ENCODE measurements at regions not wholly inside any gene's neighbourhood (a gene's known extent, or its start where the extent isn't known, plus 50 kb on each side); places are given as distances from the start of the nearest gene placed in this dataset.
"Not testable (repeated sequence)": the region's sequence is repeated elsewhere in the genome, so short reads cannot be mapped to it uniquely, and the experiment has no call there.

DNA sequence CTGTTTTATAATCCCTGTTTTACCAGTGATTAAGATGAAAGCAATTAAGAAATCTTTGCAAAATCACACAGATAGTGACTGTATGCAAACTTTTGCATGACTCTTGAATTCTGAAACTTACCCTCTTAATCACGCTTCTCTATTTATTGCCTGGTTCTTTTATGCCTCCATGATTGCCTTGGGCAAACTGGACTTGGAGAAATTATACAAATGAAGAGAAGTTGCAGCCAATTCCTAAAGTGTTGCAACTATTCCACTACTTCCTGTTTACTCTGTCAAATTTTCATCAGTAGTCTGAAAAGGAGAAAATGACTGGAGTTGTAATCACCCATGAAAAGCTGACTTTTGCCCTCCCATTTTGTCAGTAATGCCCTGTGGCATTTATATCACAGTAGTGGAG lies 1869.9 kb downstream of the KHDRBS2 start:
- not testable (repeated sequence) for H3K4me3 Mint-ChIP-seq; H3K4me1 ChIP-seq (ENCODE audit: control insufficient read depth, insufficient read depth, low read length, poor library complexity, severe bottlenecking); H3K27ac ChIP-seq (ENCODE audit: insufficient read depth, low read length, poor library complexity, severe bottlenecking); H3K4me3 ChIP-seq (ENCODE audit: low read depth, low read length); H3K36me3 ChIP-seq (ENCODE audit: control insufficient read depth, insufficient read depth, low read length); H3K27me3 ChIP-seq (ENCODE audit: control insufficient read depth, insufficient read depth, low read length); H3K36me3 Mint-ChIP-seq; H3K27ac Mint-ChIP-seq; ATAC-seq (ENCODE audit: low read depth in 2 of 2); H3K27me3 Mint-ChIP-seq; H3K4me1 Mint-ChIP-seq; H3K9me3 ChIP-seq (ENCODE audit: control insufficient read depth in 2 of 2, low read length in 2 of 2); DNase-seq
- peaks cover 0 to 11% (median 0%) of the 10 kb centered on the region in 7 donors for H3K9me3 Mint-ChIP-seq

DNA sequence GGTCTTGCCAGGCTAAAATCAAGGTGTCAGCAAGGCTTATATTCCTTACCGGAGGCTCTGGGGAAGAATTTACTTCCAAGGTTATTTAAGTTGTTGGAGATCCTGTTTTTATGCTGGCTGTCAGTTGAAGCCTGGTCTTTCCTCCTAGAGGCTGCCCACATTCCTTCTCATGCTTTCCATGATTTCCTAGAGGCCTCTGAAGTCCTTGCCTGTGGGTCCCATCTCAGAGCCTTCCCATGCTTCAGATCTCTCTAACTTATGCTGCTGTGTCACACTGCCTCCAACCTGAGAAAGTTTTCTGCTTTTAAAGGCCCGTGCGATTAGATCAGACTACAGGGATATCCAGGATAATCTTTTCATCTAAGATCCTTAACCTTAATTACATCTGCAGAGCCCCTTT lies 1877.3 kb downstream of the KHDRBS2 start:
- not testable (repeated sequence) for H3K27me3 ChIP-seq (ENCODE audit: control insufficient read depth, insufficient read depth, low read length); H3K9me3 ChIP-seq (ENCODE audit: control insufficient read depth in 2 of 2, low read length in 2 of 2); H3K4me3 Mint-ChIP-seq; H3K4me3 ChIP-seq (ENCODE audit: low read depth, low read length); H3K36me3 ChIP-seq (ENCODE audit: control insufficient read depth, insufficient read depth, low read length); H3K27me3 Mint-ChIP-seq; H3K4me1 ChIP-seq (ENCODE audit: control insufficient read depth, insufficient read depth, low read length, poor library complexity, severe bottlenecking); H3K27ac ChIP-seq (ENCODE audit: insufficient read depth, low read length, poor library complexity, severe bottlenecking); ATAC-seq (ENCODE audit: low read depth in 2 of 2); H3K27ac Mint-ChIP-seq; H3K9me3 Mint-ChIP-seq; DNase-seq; H3K36me3 Mint-ChIP-seq; H3K4me1 Mint-ChIP-seq

DNA sequence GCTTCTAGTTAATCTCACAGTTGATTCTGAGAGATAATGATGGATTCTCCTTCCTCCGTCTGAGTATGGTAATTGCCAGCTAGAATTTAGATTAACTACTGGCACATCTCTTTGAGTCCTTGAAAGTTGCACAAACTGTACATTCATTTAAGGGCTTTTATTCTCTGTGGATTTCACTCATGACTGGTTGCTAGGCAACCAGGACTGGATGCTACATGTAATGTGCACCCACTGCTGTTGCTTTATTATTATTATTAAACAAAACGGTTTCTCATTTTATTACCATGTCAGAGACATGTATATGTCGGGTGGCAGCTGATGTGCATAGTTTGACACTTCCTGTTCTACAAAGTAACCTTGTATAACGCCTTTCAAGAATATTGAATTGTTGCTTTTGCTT lies 1882.8 kb downstream of the KHDRBS2 start:
- not testable (repeated sequence) for H3K4me3 Mint-ChIP-seq, H3K27me3 Mint-ChIP-seq, H3K4me1 Mint-ChIP-seq

DNA sequence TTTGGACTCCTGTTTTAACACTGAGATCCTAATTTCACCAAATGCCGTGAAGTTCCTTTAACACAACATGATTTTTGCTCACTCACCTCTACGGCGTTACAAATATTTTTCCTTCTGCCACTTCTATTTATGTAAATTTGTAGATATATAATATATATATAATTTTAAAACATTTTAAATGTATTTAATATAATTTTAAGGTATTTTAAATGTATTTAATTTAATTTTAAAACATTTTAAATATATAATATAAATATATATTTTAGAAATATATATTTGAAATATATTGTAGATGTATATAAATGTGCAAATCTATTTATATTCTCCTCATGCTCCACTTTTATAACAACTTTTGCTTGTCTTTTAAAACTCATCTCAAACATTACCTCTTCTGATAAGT lies 1883.5 kb downstream of the KHDRBS2 start:
- ATAC-seq (ENCODE audit: low read depth in 2 of 2); H3K4me1 Mint-ChIP-seq: not testable (repeated sequence)

More for the DNA sequence above, 1882.8 kb downstream of the KHDRBS2 start:
- not testable (repeated sequence) for H3K27ac Mint-ChIP-seq; H3K36me3 Mint-ChIP-seq; H3K9me3 ChIP-seq (ENCODE audit: control insufficient read depth in 2 of 2, low read length in 2 of 2); DNase-seq; H3K27ac ChIP-seq (ENCODE audit: insufficient read depth, low read length, poor library complexity, severe bottlenecking); H3K4me1 ChIP-seq (ENCODE audit: control insufficient read depth, insufficient read depth, low read length, poor library complexity, severe bottlenecking); H3K36me3 ChIP-seq (ENCODE audit: control insufficient read depth, insufficient read depth, low read length); H3K9me3 Mint-ChIP-seq; H3K4me3 ChIP-seq (ENCODE audit: low read depth, low read length); ATAC-seq (ENCODE audit: low read depth in 2 of 2); H3K27me3 ChIP-seq (ENCODE audit: control insufficient read depth, insufficient read depth, low read length)

DNA sequence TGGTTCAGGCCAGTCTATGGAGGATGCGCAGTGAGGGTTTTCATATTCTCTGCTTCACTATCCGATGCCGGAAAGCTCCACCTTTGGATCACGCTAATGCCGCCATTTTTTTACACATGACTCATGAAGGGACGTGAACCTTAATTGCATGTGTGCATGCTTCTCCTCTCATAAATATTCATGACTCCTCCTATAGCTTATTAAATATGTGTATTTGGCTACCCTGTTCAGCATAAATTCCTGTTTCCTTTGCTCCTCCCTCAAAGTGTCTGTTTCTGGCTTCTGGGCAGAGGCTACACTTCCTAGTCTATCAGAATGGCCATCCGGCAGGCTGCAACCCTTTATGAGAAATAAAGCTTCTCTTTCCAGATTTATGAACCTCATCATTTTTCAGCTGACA lies 1890.8 kb downstream of the KHDRBS2 start:
- not testable (repeated sequence) for H3K4me3 ChIP-seq (ENCODE audit: low read depth, low read length); H3K27me3 Mint-ChIP-seq; DNase-seq; H3K4me1 Mint-ChIP-seq; H3K4me1 ChIP-seq (ENCODE audit: control insufficient read depth, insufficient read depth, low read length, poor library complexity, severe bottlenecking); H3K27me3 ChIP-seq (ENCODE audit: control insufficient read depth, insufficient read depth, low read length); H3K36me3 ChIP-seq (ENCODE audit: control insufficient read depth, insufficient read depth, low read length); H3K27ac Mint-ChIP-seq; H3K9me3 ChIP-seq (ENCODE audit: control insufficient read depth in 2 of 2, low read length in 2 of 2); H3K4me3 Mint-ChIP-seq; H3K36me3 Mint-ChIP-seq; ATAC-seq (ENCODE audit: low read depth in 2 of 2); H3K27ac ChIP-seq (ENCODE audit: insufficient read depth, low read length, poor library complexity, severe bottlenecking)
- peaks cover 0 to 12% (median 5%) of the 10 kb centered on the region in 7 donors for H3K9me3 Mint-ChIP-seq

More for the DNA sequence above, 1883.5 kb downstream of the KHDRBS2 start:
- H3K36me3 ChIP-seq (ENCODE audit: control insufficient read depth, insufficient read depth, low read length); H3K27ac ChIP-seq (ENCODE audit: insufficient read depth, low read length, poor library complexity, severe bottlenecking); H3K4me3 Mint-ChIP-seq; H3K27ac Mint-ChIP-seq; H3K36me3 Mint-ChIP-seq; DNase-seq; H3K9me3 Mint-ChIP-seq; H3K9me3 ChIP-seq (ENCODE audit: control insufficient read depth in 2 of 2, low read length in 2 of 2); H3K4me3 ChIP-seq (ENCODE audit: low read depth, low read length); H3K4me1 ChIP-seq (ENCODE audit: control insufficient read depth, insufficient read depth, low read length, poor library complexity, severe bottlenecking); H3K27me3 Mint-ChIP-seq; H3K27me3 ChIP-seq (ENCODE audit: control insufficient read depth, insufficient read depth, low read length): not testable (repeated sequence)

DNA sequence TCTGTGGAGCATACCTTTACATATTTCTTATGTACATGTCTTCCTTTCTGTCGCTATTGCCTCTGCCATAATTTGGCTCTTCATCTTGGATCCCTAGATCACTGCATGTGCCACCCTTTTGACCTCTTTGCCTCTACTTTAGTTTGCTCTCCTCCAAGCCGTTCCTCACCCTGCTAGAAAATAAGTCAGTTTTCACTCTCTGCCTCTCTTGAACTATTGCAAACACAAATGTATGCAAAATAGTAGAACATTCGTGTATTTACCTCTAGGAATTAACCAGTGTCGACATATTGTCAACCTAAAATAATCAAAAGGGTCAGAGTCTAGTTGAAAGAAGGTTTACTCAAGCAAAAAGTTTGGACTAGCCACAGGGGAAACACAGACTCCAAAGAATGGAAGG lies 1893.1 kb downstream of the KHDRBS2 start:
- H3K4me1 Mint-ChIP-seq; DNase-seq; H3K4me3 Mint-ChIP-seq; H3K9me3 ChIP-seq (ENCODE audit: control insufficient read depth in 2 of 2, low read length in 2 of 2); H3K27me3 ChIP-seq (ENCODE audit: control insufficient read depth, insufficient read depth, low read length); H3K36me3 Mint-ChIP-seq; H3K4me3 ChIP-seq (ENCODE audit: low read depth, low read length); H3K4me1 ChIP-seq (ENCODE audit: control insufficient read depth, insufficient read depth, low read length, poor library complexity, severe bottlenecking); H3K27ac ChIP-seq (ENCODE audit: insufficient read depth, low read length, poor library complexity, severe bottlenecking); H3K27ac Mint-ChIP-seq; H3K36me3 ChIP-seq (ENCODE audit: control insufficient read depth, insufficient read depth, low read length); H3K27me3 Mint-ChIP-seq; ATAC-seq (ENCODE audit: low read depth in 2 of 2): not testable (repeated sequence)
- peaks cover 0 to 13% (median 5%) of the 10 kb centered on the region in 7 donors for H3K9me3 Mint-ChIP-seq

DNA sequence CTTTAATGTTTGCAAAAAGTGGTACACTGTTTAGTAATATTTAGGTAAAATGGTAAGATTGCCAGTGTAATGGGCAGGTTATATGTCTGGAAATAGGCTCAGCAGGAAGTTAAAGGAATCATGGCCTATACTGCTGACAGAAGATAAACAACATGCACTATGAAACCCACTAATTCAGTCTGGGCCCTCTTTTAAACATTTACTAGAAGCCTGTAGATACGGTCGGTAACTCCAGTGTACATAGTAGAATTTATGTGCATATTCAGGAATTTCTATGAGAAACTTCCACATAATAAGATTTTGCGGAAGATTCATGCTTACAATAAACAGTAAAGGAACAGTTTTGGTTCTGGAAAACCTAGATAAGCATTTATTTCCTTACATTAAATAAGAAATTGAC lies 1896.9 kb downstream of the KHDRBS2 start:
- DNase-seq; ATAC-seq (ENCODE audit: low read depth in 2 of 2); H3K36me3 Mint-ChIP-seq; H3K27me3 ChIP-seq (ENCODE audit: control insufficient read depth, insufficient read depth, low read length); H3K4me3 Mint-ChIP-seq; H3K9me3 ChIP-seq (ENCODE audit: control insufficient read depth in 2 of 2, low read length in 2 of 2); H3K4me3 ChIP-seq (ENCODE audit: low read depth, low read length); H3K27me3 Mint-ChIP-seq; H3K4me1 ChIP-seq (ENCODE audit: control insufficient read depth, insufficient read depth, low read length, poor library complexity, severe bottlenecking); H3K27ac Mint-ChIP-seq; H3K27ac ChIP-seq (ENCODE audit: insufficient read depth, low read length, poor library complexity, severe bottlenecking); H3K4me1 Mint-ChIP-seq; H3K36me3 ChIP-seq (ENCODE audit: control insufficient read depth, insufficient read depth, low read length): not testable (repeated sequence)
- H3K9me3 Mint-ChIP-seq = peaks cover 0 to 12% (median 5%) of the 10 kb centered on the region in 7 donors

DNA sequence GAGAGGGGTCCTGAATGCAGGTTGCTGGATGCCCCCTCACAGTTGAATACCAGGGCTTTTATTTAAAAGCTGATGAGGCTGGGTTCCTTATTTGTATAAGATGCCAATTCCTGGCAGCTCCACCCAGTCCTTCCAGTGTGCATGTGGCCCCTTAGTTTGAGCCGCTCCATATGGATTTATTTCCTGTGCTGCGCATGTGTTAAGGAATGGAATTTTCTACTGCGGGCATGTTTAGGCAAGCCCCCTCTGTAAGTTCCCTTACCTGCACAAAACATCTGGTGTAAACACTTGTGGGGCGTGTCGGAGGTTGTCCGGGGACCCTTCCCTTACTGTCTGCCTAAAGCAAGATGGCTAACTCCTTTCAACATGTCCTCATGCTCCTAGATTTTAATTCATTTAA lies 1901.4 kb downstream of the KHDRBS2 start:
- peaks cover 0 to 12% (median 1%) of the 10 kb centered on the region in 7 donors for H3K9me3 Mint-ChIP-seq
- not testable (repeated sequence) for H3K27me3 Mint-ChIP-seq; H3K27ac ChIP-seq (ENCODE audit: insufficient read depth, low read length, poor library complexity, severe bottlenecking); H3K36me3 ChIP-seq (ENCODE audit: control insufficient read depth, insufficient read depth, low read length); H3K27ac Mint-ChIP-seq; DNase-seq; H3K36me3 Mint-ChIP-seq; H3K4me3 Mint-ChIP-seq; H3K4me1 ChIP-seq (ENCODE audit: control insufficient read depth, insufficient read depth, low read length, poor library complexity, severe bottlenecking); H3K4me3 ChIP-seq (ENCODE audit: low read depth, low read length); H3K27me3 ChIP-seq (ENCODE audit: control insufficient read depth, insufficient read depth, low read length); H3K4me1 Mint-ChIP-seq; H3K9me3 ChIP-seq (ENCODE audit: control insufficient read depth in 2 of 2, low read length in 2 of 2); ATAC-seq (ENCODE audit: low read depth in 2 of 2)
